Epithelial cell of esophagus (primary cell): ENCODE measurements at regions not wholly inside any gene's neighbourhood (a gene's known extent, or its start where the extent isn't known, plus 50 kb on each side); places are given as distances from the start of the nearest gene placed in this dataset.
"Not testable (repeated sequence)": the region's sequence is repeated elsewhere in the genome, so short reads cannot be mapped to it uniquely, and the experiment has no call there.

ENCODE experiments used
- DNase-seq: peaks from one replicate; pipeline ENCODE4 v3.0.0; 2010; ENCODE audit warnings: low read depth
- H3K4me3 ChIP-seq: 2 replicates; pipeline ENCODE4 v1.5.1; 2011; ENCODE audit warnings: mild to moderate bottlenecking, low read length, control low read depth
- TF ChIP-seq, protein P1 (sequence below): IDR thresholded peaks from 2 replicates; pipeline ENCODE4 v1.5.1; 2011; ENCODE audit warnings: low read depth, mild to moderate bottlenecking, low read length, control low read depth, inconsistent platforms; ENCODE audit not compliant: insufficient read depth; ENCODE audit errors: missing control alignments

DNA sequence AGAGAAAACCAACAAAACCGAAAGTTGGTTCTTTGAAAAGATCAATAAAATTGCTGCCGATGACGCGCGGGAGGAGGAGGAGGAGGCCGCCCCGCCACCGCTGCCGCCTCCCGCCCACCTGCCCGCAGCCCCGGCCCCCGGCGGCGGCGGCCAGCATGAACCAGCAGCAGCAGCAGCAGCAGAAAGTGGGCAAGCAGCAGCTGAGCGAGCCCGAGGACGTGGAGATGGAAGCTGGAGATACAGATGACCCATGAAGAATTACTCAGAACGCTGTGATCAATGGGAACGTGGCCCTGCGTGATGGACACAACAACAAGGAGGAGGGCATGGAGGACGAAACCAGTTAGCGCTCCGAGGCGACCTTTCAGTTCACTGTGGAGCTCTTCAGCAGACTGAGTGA is 53.9 kb upstream of the EFNA5 start:
- TF ChIP-seq, protein P1, sequence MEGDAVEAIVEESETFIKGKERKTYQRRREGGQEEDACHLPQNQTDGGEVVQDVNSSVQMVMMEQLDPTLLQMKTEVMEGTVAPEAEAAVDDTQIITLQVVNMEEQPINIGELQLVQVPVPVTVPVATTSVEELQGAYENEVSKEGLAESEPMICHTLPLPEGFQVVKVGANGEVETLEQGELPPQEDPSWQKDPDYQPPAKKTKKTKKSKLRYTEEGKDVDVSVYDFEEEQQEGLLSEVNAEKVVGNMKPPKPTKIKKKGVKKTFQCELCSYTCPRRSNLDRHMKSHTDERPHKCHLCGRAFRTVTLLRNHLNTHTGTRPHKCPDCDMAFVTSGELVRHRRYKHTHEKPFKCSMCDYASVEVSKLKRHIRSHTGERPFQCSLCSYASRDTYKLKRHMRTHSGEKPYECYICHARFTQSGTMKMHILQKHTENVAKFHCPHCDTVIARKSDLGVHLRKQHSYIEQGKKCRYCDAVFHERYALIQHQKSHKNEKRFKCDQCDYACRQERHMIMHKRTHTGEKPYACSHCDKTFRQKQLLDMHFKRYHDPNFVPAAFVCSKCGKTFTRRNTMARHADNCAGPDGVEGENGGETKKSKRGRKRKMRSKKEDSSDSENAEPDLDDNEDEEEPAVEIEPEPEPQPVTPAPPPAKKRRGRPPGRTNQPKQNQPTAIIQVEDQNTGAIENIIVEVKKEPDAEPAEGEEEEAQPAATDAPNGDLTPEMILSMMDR = no peak
- no peak for DNase-seq

DNA sequence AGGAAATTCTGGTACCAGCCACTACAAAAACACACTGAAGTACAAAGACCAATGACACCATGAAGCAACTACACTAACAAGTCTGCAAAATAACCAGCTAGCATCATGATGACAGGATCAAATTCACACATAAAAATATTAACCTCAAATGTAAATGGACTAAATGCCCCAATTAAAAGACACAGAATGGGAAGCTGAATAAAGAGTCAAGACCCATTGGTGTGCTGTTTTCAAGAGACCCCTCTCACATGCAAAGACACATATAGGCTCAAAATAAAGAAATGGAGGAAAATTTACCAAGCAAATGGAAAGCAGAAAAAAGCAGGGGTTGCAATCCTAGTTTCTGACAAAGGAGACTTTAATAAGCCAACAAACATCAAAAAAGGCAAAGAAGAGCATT is 50.5 kb upstream of the EFNA5 start:
- not testable (repeated sequence) for DNase-seq, H3K4me3 ChIP-seq

More for the DNA sequence above, 53.9 kb upstream of the EFNA5 start:
- H3K4me3 ChIP-seq = no peak overlapping the region
